ENCODE measurements at regions not wholly inside any gene's neighbourhood (a gene's known extent, or its start where the extent isn't known, plus 50 kb on each side); places are given as distances from the start of the nearest gene placed in this dataset.

DNA sequence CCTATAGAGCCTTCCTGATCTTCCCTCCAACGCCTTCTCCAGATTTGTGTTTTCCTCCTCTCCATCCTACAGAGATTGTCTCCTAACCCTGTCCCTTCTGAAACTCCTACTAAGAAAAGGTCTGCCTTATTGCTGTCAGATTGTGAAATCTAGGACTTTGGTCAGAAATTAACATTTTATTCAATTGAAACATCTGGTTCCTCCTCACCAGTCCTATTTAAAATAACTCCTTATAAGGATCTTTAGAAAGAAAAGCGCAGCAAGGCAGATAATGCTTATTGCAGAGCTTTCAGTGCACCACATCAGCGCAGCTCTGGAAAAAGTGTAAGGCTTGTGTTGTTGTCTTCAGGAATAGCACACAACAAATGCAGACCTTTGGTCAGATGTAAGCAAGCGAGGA is 477.8 kb upstream of the CHST9 start:
- Histone ChIP-seq H3K4me3 (no peak overlapping the region), H3K27ac (ENCODE audit: low read depth in 1 of 2, low read length in 1 of 2) (no peak overlapping the region), H3K9ac (ENCODE audit: insufficient read depth in 1 of 2, low read length in 2 of 2) (no peak overlapping the region), H3K36me3 (ENCODE audit: control insufficient read depth in 4 of 4, insufficient read depth in 4 of 4, low read length in 4 of 4) (no peaks in the 10 kb centered on the region), H3K9me3 (ENCODE audit: control insufficient read depth in 4 of 4, insufficient read depth in 3 of 4, low read length in 3 of 4) (no peaks in the 10 kb centered on the region), H3K4me1 (ENCODE audit: control insufficient read depth in 5 of 5, insufficient read depth in 5 of 5, low read length in 5 of 5) (peaks cover 0 to 2% (median 0%) of the 10 kb centered on the region in 5 donors), H3K27me3 (ENCODE audit: control insufficient read depth in 3 of 3, insufficient read depth in 3 of 3, low read length in 2 of 3) (no peaks in the 10 kb centered on the region)
- no peak for DNase-seq
- no peak for TF ChIP-seq CTCF (IDR thresholded peaks at IDR 0.05; ENCODE audit: control extremely low read depth, extremely low read depth)
- 89 to 93% methylated on average over 4 of the region's 4 CpGs for WGBS, 2 donors
- ATAC-seq (ENCODE audit: insufficient read depth, low FRiP score), result no peak

DNA sequence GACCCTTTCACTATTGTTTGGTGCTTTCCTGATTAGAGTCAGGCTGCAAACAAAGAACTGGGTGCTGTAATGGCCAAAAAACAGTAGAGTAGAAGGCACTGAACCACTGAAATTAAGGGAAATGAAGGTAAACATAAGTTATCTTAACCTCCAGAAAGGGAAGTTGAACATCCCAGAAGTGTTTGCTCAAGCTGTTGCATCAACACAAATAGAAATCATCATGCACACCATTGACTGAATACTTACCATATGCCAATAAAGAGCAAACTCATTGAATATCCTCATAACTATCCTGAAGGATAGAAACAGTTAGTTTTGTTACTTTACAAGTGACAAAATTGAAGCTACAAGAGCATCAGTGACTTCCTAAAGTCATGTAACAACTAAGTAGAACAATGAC is 477.4 kb upstream of the CHST9 start:
- no peak overlapping the region for H3K4me3 ChIP-seq
- no peak for DNase-seq
- H3K9me3 ChIP-seq (ENCODE audit: control insufficient read depth in 4 of 4, insufficient read depth in 3 of 4, low read length in 3 of 4), result no peaks in the 10 kb centered on the region
- no peak for TF ChIP-seq CTCF (IDR thresholded peaks at IDR 0.05; ENCODE audit: control extremely low read depth, extremely low read depth)
- no peak for ATAC-seq (ENCODE audit: insufficient read depth, low FRiP score)
- H3K36me3 ChIP-seq (ENCODE audit: control insufficient read depth in 4 of 4, insufficient read depth in 4 of 4, low read length in 4 of 4), result no peaks in the 10 kb centered on the region
- H3K27me3 ChIP-seq (ENCODE audit: control insufficient read depth in 3 of 3, insufficient read depth in 3 of 3, low read length in 2 of 3), result no peaks in the 10 kb centered on the region
- no peak overlapping the region for H3K9ac ChIP-seq (ENCODE audit: insufficient read depth in 1 of 2, low read length in 2 of 2)
- H3K4me1 ChIP-seq (ENCODE audit: control insufficient read depth in 5 of 5, insufficient read depth in 5 of 5, low read length in 5 of 5), result peaks cover 0 to 2% (median 0%) of the 10 kb centered on the region in 5 donors
- H3K27ac ChIP-seq (ENCODE audit: low read depth in 1 of 2, low read length in 1 of 2), result no peak overlapping the region

- ATAC-seq (ENCODE audit: insufficient read depth, low FRiP score), result no peak
Measured at GRCh38 chr18:27661320-27662018, 476.4 kb upstream of the CHST9 start.

More at GRCh38 chr18:27661320-27662018, 476.4 kb upstream of the CHST9 start:
- Histone ChIP-seq H3K27ac (ENCODE audit: low read depth in 1 of 2, low read length in 1 of 2) (no peak overlapping the region), H3K9me3 (ENCODE audit: control insufficient read depth in 4 of 4, insufficient read depth in 3 of 4, low read length in 3 of 4) (no peaks in the 10 kb centered on the region), H3K9ac (ENCODE audit: insufficient read depth in 1 of 2, low read length in 2 of 2) (no peak overlapping the region), H3K4me3 (no peak overlapping the region), H3K4me1 (ENCODE audit: control insufficient read depth in 5 of 5, insufficient read depth in 5 of 5, low read length in 5 of 5) (peaks cover 0 to 3% (median 0%) of the 10 kb centered on the region in 5 donors), H3K27me3 (ENCODE audit: control insufficient read depth in 3 of 3, insufficient read depth in 3 of 3, low read length in 2 of 3) (no peaks in the 10 kb centered on the region), H3K36me3 (ENCODE audit: control insufficient read depth in 4 of 4, insufficient read depth in 4 of 4, low read length in 4 of 4) (no peaks in the 10 kb centered on the region)
- no peak for DNase-seq
- 76 to 90% methylated on average over 8 of the region's 8 CpGs for WGBS, 2 donors
- TF ChIP-seq CTCF (IDR thresholded peaks at IDR 0.05; ENCODE audit: control extremely low read depth, extremely low read depth), result no peak

Data from lung (tissue), 11 donors.